H9 (cell line): ENCODE measurements at regions not wholly inside any gene's neighbourhood (a gene's known extent, or its start where the extent isn't known, plus 50 kb on each side); places are given as distances from the start of the nearest gene placed in this dataset.

Source experiments
- DNase-seq: peaks from one replicate; pipeline ENCODE4 v3.0.0-alpha.2; 2017
- H2AFZ ChIP-seq: one replicate; pipeline ENCODE4 v1.6.1; 2013; ENCODE audit warnings: mild to moderate bottlenecking, low read length, control low read depth, moderate library complexity
- H2AK5ac ChIP-seq: 2 replicates; pipeline ENCODE4 v1.6.1; 2013; ENCODE audit warnings: low read length, control low read depth, mixed read lengths; ENCODE audit not compliant: insufficient read length
- H2BK120ac ChIP-seq: one replicate; pipeline ENCODE4 v1.6.1; 2013; ENCODE audit warnings: low read depth, mild to moderate bottlenecking, low read length, control low read depth, inconsistent platforms; ENCODE audit not compliant: poor library complexity, severe bottlenecking
- H2BK12ac ChIP-seq: 2 replicates; pipeline ENCODE4 v1.6.1; 2013; ENCODE audit warnings: low read length, control low read depth, mixed read lengths, low read depth; ENCODE audit not compliant: insufficient read length
- H2BK15ac ChIP-seq: 2 replicates; pipeline ENCODE4 v1.6.1; 2013; ENCODE audit warnings: low read depth, low read length, control low read depth
- H2BK20ac ChIP-seq: one replicate; pipeline ENCODE4 v1.6.1; 2013; ENCODE audit warnings: low read depth, mild to moderate bottlenecking, low read length, control low read depth, inconsistent platforms; ENCODE audit not compliant: poor library complexity, severe bottlenecking
- H2BK5ac ChIP-seq: 2 replicates; pipeline ENCODE4 v1.6.1; 2013; ENCODE audit warnings: low read length, control low read depth, mixed read lengths; ENCODE audit not compliant: insufficient read length
- H3K14ac ChIP-seq: 2 replicates; pipeline ENCODE4 v1.6.1; 2013; ENCODE audit warnings: low read length, control low read depth; ENCODE audit not compliant: insufficient read depth
- H3K18ac ChIP-seq: 2 replicates; pipeline ENCODE4 v1.6.1; 2013; ENCODE audit warnings: low read depth, mild to moderate bottlenecking, mixed read lengths, low read length, control low read depth; ENCODE audit not compliant: insufficient read length
- H3K23ac ChIP-seq: 2 replicates; pipeline ENCODE4 v1.6.1; 2013; ENCODE audit warnings: low read length, control low read depth, mixed read lengths, low read depth; ENCODE audit not compliant: insufficient read length
- H3K23me2 ChIP-seq: 2 replicates; pipeline ENCODE4 v1.6.1; 2013; ENCODE audit warnings: low read depth, mild to moderate bottlenecking, mixed read lengths, low read length, control low read depth; ENCODE audit not compliant: insufficient read length, poor library complexity, severe bottlenecking
- H3K27ac ChIP-seq: 2 replicates; pipeline ENCODE4 v1.5.1; 2013; ENCODE audit warnings: low read length, control low read depth, mixed read lengths, low read depth; ENCODE audit not compliant: insufficient read length
- H3K27me3 ChIP-seq: 2 replicates; pipeline ENCODE4 v1.6.1; 2013; ENCODE audit warnings: low read length, control low read depth, inconsistent platforms; ENCODE audit not compliant: insufficient read depth
- H3K4ac ChIP-seq: 2 replicates; pipeline ENCODE4 v1.6.1; 2013; ENCODE audit warnings: low read depth, mild to moderate bottlenecking, control low read depth, inconsistent platforms, low read length, moderate library complexity
- H3K4me1 ChIP-seq: 2 replicates; pipeline ENCODE4 v1.6.1; 2013; ENCODE audit warnings: low read length, control low read depth, inconsistent platforms; ENCODE audit not compliant: insufficient read depth
- H3K4me2 ChIP-seq: 2 replicates; pipeline ENCODE4 v1.6.1; 2013; ENCODE audit warnings: low read length, control low read depth, mixed read lengths; ENCODE audit not compliant: insufficient read length, insufficient read depth
- H3K56ac ChIP-seq: 2 replicates; pipeline ENCODE4 v1.6.1; 2013; ENCODE audit warnings: low read depth, mild to moderate bottlenecking, mixed read lengths, low read length, control low read depth; ENCODE audit not compliant: insufficient read length
- H3K79me1 ChIP-seq: 2 replicates; pipeline ENCODE4 v1.6.1; 2013; ENCODE audit warnings: low read depth, mild to moderate bottlenecking, moderate library complexity, low read length, control low read depth, inconsistent platforms; ENCODE audit not compliant: insufficient read depth, poor library complexity, severe bottlenecking
- H3K79me2 ChIP-seq: 2 replicates; pipeline ENCODE4 v1.6.1; 2013; ENCODE audit warnings: low read length, control low read depth, inconsistent platforms; ENCODE audit not compliant: insufficient read depth
- H3K9ac ChIP-seq: 2 replicates; pipeline ENCODE4 v1.6.1; 2013; ENCODE audit warnings: low read length, control low read depth, mixed read lengths; ENCODE audit not compliant: insufficient read length; ENCODE audit errors: extremely low read depth
- H3K9me3 ChIP-seq: one replicate; pipeline ENCODE4 v1.6.1; 2013; ENCODE audit warnings: low read depth, low read length, inconsistent platforms; ENCODE audit not compliant: control insufficient read depth
- H3T11ph ChIP-seq: one replicate; pipeline ENCODE4 v1.6.1; 2013; ENCODE audit warnings: mild to moderate bottlenecking, low read length, control low read depth, inconsistent platforms
- H4K20me1 ChIP-seq: one replicate; pipeline ENCODE4 v1.6.1; 2013; ENCODE audit not compliant: control insufficient read depth, insufficient read length, insufficient read depth
- H4K5ac ChIP-seq: 2 replicates; pipeline ENCODE4 v1.6.1; 2013; ENCODE audit warnings: low read depth, mild to moderate bottlenecking, mixed read lengths, low read length, control low read depth; ENCODE audit not compliant: insufficient read length
- H4K8ac ChIP-seq: replicated peaks from 2 replicates; pipeline ENCODE4 v1.6.1; 2013; ENCODE audit warnings: low read length, control low read depth, mixed read lengths, low read depth; ENCODE audit not compliant: insufficient read length
- H4K91ac ChIP-seq: 2 replicates; pipeline ENCODE4 v1.6.1; 2013; ENCODE audit warnings: low read depth, mild to moderate bottlenecking, moderate library complexity, mixed read lengths, low read length, control low read depth; ENCODE audit not compliant: insufficient read length
- H3K27ac Mint-ChIP-seq, 3 experiments: 2 replicates in 2 of 3; 3 replicates in 1 of 3; pipeline ENCODE4 v1.8.0; 2020 to 2021; ENCODE audit warnings: mixed read lengths in 3 of 3, mild to moderate bottlenecking in 1 of 3, moderate library complexity in 1 of 3
- H3K27me3 Mint-ChIP-seq: 2 replicates; pipeline ENCODE4 v1.8.0; 2021; ENCODE audit warnings: low read depth, mild to moderate bottlenecking, moderate library complexity, mixed read lengths
- H3K36me3 Mint-ChIP-seq, 3 experiments: 2 replicates in 2 of 3; 3 replicates in 1 of 3; pipeline ENCODE4 v1.8.0; 2020 to 2021; ENCODE audit warnings: low read depth in 3 of 3, mixed read lengths in 3 of 3; ENCODE audit not compliant: insufficient read depth in 1 of 3
- H3K4me1 Mint-ChIP-seq, 2 experiments: 2 replicates each; pipeline ENCODE4 v1.8.0; 2020; ENCODE audit warnings: mixed read lengths in 2 of 2
- H3K4me3 Mint-ChIP-seq, 2 experiments: 2 replicates in 1 of 2; 3 replicates in 1 of 2; pipeline ENCODE4 v1.8.0; 2020 to 2021; ENCODE audit warnings: mild to moderate bottlenecking in 2 of 2, mixed read lengths in 2 of 2, moderate library complexity in 1 of 2
- H3K9me3 Mint-ChIP-seq, 2 experiments: 2 replicates in 1 of 2; 3 replicates in 1 of 2; pipeline ENCODE4 v1.8.0; 2020; ENCODE audit warnings: mild to moderate bottlenecking in 2 of 2, mixed read lengths in 2 of 2, moderate library complexity in 1 of 2
- CTCF ChIP-seq: fragments of 200-600 bp; sonication (generic); conservative IDR thresholded peaks from 3 replicates; pipeline ENCODE4 v1.8.0; 2021; ENCODE audit warnings: antibody characterized with exemption, mild to moderate bottlenecking
- WGBS: extraction: QIAGEN DNeasy Blood & Tissue Kit; methylation state at CpG from one replicate; pipeline ENCODE4 v1.1.7; 2013; ENCODE audit warnings: missing lambda C conversion rate, low lambda C conversion rate, mixed read lengths; ENCODE audit not compliant: insufficient read length; ENCODE audit errors: extremely low coverage; 5-methylcytosine and 5-hydroxymethylcytosine counted together

GRCh38 chr10:43751646-43752045 lies 103.0 kb upstream of the ZNF32 start:
- H2BK20ac ChIP-seq = no peak overlapping the region
- H4K91ac ChIP-seq = no peak overlapping the region
- H3K79me1 ChIP-seq = no peaks in the 10 kb centered on the region
- no peaks in the 10 kb centered on the region for H3K23me2 ChIP-seq
- H3K4me1 Mint-ChIP-seq = peaks cover 24 to 26% of the 10 kb centered on the region in 2 experiments
- no peak overlapping the region for H2BK15ac ChIP-seq
- H3K79me2 ChIP-seq = no peaks in the 10 kb centered on the region
- H4K8ac ChIP-seq = no peak overlapping the region
- H4K20me1 ChIP-seq = no peaks in the 10 kb centered on the region
- no peak overlapping the region for H3K4me2 ChIP-seq
- H3K27ac ChIP-seq = no peak overlapping the region
- no peak overlapping the region for H3K23ac ChIP-seq
- no peak overlapping the region for H2AK5ac ChIP-seq
- no peaks in the 10 kb centered on the region; a peak in 2 of 5 replicates for H3K9me3 Mint-ChIP-seq
- H3K4ac ChIP-seq = no peak overlapping the region
- H3K56ac ChIP-seq = no peak overlapping the region
- no peak overlapping the region for H2BK5ac ChIP-seq
- no peak overlapping the region for H3T11ph ChIP-seq
- no peaks in the 10 kb centered on the region for H3K27me3 ChIP-seq
- no peaks in the 10 kb centered on the region for H3K9me3 ChIP-seq
- H3K14ac ChIP-seq = no peak overlapping the region
- WGBS = no CpG with 5 or more reads among the region's 5 CpGs
- H3K36me3 Mint-ChIP-seq = no peaks in the 10 kb centered on the region
- H3K18ac ChIP-seq = no peak overlapping the region
- H4K5ac ChIP-seq = no peak overlapping the region
- no peak for DNase-seq
- no peak overlapping the region for H2BK12ac ChIP-seq
- H3K27me3 Mint-ChIP-seq = peaks cover 68% of the 10 kb centered on the region
- peaks cover 2% of the 10 kb centered on the region for H3K4me1 ChIP-seq
- H3K4me3 Mint-ChIP-seq = no peak overlapping the region
- H3K9ac ChIP-seq = no peak overlapping the region
- H2BK120ac ChIP-seq = no peak overlapping the region
- no peak for TF ChIP-seq CTCF
- H2AFZ ChIP-seq = no peak overlapping the region
- H3K27ac Mint-ChIP-seq = no peak overlapping the region
